GM12878 (cell line): ENCODE measurements at regions not wholly inside any gene's neighbourhood (a gene's known extent, or its start where the extent isn't known, plus 50 kb on each side); places are given as distances from the start of the nearest gene placed in this dataset.

Source experiments
- ATAC-seq: fragments of 200-7000 bp; cut with Tn5 transposase; 3 replicates; pipeline ENCODE4 v1.9.1; 2020; ENCODE audit warnings: mild to moderate bottlenecking, moderate library complexity
- BruUV-seq: library from RNA; stranded (reverse); fragments of 400-500 nt; replicated peaks from 2 replicates; lab custom pipeline; 2021; lab: Mats Ljungman, UMichigan
- CTCF ChIA-PET: fragments of 300-600 bp; sonication (Branson Sonifier 250); formaldehyde crosslinking; extraction: SDS; loops from one replicate; lab custom pipeline; 2021; ENCODE audit warnings: inconsistent platforms; lab: Yijun Ruan, JAX
- POLR2A ChIA-PET: fragments of 350-600 bp; formaldehyde crosslinking; extraction: SDS; loops from one replicate; lab custom pipeline; 2021; ENCODE audit warnings: inconsistent platforms; lab: Charles Lee
- RAD21 ChIA-PET: fragments of 300-600 bp; sonication (Branson Sonifier 250); formaldehyde crosslinking; loops from one replicate; lab custom pipeline; 2023; ENCODE audit warnings: antibody characterized with exemption; ENCODE audit not compliant: unreplicated experiment; lab: Charles Lee
- SMC1A ChIA-PET: fragments of 300-600 bp; sonication (Branson Sonifier 250); formaldehyde crosslinking; loops from one replicate; lab custom pipeline; 2023; ENCODE audit not compliant: unreplicated experiment, uncharacterized antibody; lab: Charles Lee
- DNase-seq: peaks from one replicate; pipeline ENCODE4 v3.0.0-alpha.2; 2011; ENCODE audit warnings: low read depth, low spot score
- FAIRE-seq: peaks from 3 replicates; lab custom pipeline; 2011; peaks lifted over from hg19 to GRCh38; lab: Jason Lieb, UNC
- H2AFZ ChIP-seq: 2 replicates; pipeline ENCODE4 v1.6.0; 2011; ENCODE audit warnings: low read depth, low read length, control low read depth; ENCODE audit not compliant: control insufficient read depth
- H3K27ac ChIP-seq: 2 replicates; pipeline ENCODE4 v1.5.1; 2011; ENCODE audit warnings: control low read depth; ENCODE audit not compliant: control insufficient read depth, insufficient read depth
- H3K27me3 ChIP-seq, 2 experiments: replicated peaks in 1 of 2; 2 replicates each; pipeline versions ENCODE4 v1.6.0 to v1.6.1; 2011; ENCODE audit warnings: low read length in 1 of 2; ENCODE audit not compliant: control insufficient read depth in 2 of 2, insufficient read depth in 2 of 2
- H3K36me3 ChIP-seq, 2 experiments: 2 replicates each; pipeline ENCODE4 v1.5.1; 2011; ENCODE audit warnings: low read length in 1 of 2; ENCODE audit not compliant: control insufficient read depth in 2 of 2, insufficient read depth in 2 of 2
- H3K4me1 ChIP-seq: 2 replicates; pipeline ENCODE4 v1.6.1; 2011; ENCODE audit warnings: mild to moderate bottlenecking, low read length, moderate library complexity, mixed read lengths; ENCODE audit not compliant: control insufficient read depth, insufficient read depth
- H3K4me2 ChIP-seq: 2 replicates; pipeline ENCODE4 v1.6.0; 2011; ENCODE audit warnings: control low read depth; ENCODE audit not compliant: control insufficient read depth, insufficient read depth
- H3K4me3 ChIP-seq: fragments of 200-600 bp; sonication (generic); 2 replicates; pipeline ENCODE4 v1.5.1; 2016
- H3K79me2 ChIP-seq: 2 replicates; pipeline ENCODE4 v1.6.0; 2011; ENCODE audit warnings: low read length; ENCODE audit not compliant: control insufficient read depth, insufficient read depth
- H3K9ac ChIP-seq: 2 replicates; pipeline ENCODE4 v1.8.0; 2011; ENCODE audit warnings: low read length, control low read depth, mixed read lengths; ENCODE audit not compliant: control insufficient read depth, insufficient read depth
- H3K9me3 ChIP-seq: replicated peaks from 3 replicates; pipeline ENCODE4 v1.5.1; 2011; ENCODE audit warnings: mild to moderate bottlenecking, low read length; ENCODE audit not compliant: control insufficient read depth, insufficient read depth
- H4K20me1 ChIP-seq: 2 replicates; pipeline ENCODE4 v1.6.0; 2011; ENCODE audit not compliant: control insufficient read depth, insufficient read depth
- IRF5 ChIP-seq: fragments of 450-650 bp; IDR thresholded peaks from 2 replicates; pipeline ENCODE4 v1.6.1; 2017; ENCODE audit warnings: borderline replicate concordance
- NFXL1 ChIP-seq: fragments of 450-650 bp; IDR thresholded peaks from 2 replicates; pipeline ENCODE4 v1.6.1; 2017; ENCODE audit warnings: antibody characterized with exemption, mild to moderate bottlenecking, borderline replicate concordance
- POLR2AphosphoS5 ChIP-seq: IDR thresholded peaks from 2 replicates; pipeline ENCODE4 v1.6.1; 2011; ENCODE audit warnings: mild to moderate bottlenecking, low read length, inconsistent platforms
- TARDBP ChIP-seq: IDR thresholded peaks from 2 replicates; pipeline ENCODE4 v1.6.1; 2016; ENCODE audit warnings: borderline replicate concordance
- USF1 ChIP-seq: IDR thresholded peaks from 2 replicates; pipeline ENCODE4 v1.6.1; 2011; ENCODE audit warnings: borderline replicate concordance, low read depth, mild to moderate bottlenecking, moderate library complexity, mixed read lengths, low read length; ENCODE audit not compliant: insufficient read depth; ENCODE audit errors: extremely low read length
- ZZZ3 ChIP-seq: IDR thresholded peaks from 2 replicates; pipeline ENCODE4 v1.6.1; 2011; ENCODE audit warnings: low read depth; ENCODE audit not compliant: control insufficient read depth, insufficient read length
- WGBS: methylation state at CpG from one replicate; pipeline ENCODE4 v1.1.6; 2016; ENCODE audit warnings: low lambda C conversion rate; ENCODE audit not compliant: insufficient replicate concordance, insufficient coverage; ENCODE audit errors: missing lambda C conversion rate; 5-methylcytosine and 5-hydroxymethylcytosine counted together
- in situ Hi-C: fragments of 300-500 bp; cut with MboI; formaldehyde crosslinking; loops from 9 replicates; pipeline ENCODE4 v1.14.3; 2018; ENCODE audit warnings: mixed read lengths
- intact Hi-C: fragments of 100-400 bp; cut with micrococcal nuclease; formaldehyde crosslinking; loops from one replicate; pipeline ENCODE4 v1.14.2; 2022; ENCODE audit not compliant: unreplicated experiment

DNA sequence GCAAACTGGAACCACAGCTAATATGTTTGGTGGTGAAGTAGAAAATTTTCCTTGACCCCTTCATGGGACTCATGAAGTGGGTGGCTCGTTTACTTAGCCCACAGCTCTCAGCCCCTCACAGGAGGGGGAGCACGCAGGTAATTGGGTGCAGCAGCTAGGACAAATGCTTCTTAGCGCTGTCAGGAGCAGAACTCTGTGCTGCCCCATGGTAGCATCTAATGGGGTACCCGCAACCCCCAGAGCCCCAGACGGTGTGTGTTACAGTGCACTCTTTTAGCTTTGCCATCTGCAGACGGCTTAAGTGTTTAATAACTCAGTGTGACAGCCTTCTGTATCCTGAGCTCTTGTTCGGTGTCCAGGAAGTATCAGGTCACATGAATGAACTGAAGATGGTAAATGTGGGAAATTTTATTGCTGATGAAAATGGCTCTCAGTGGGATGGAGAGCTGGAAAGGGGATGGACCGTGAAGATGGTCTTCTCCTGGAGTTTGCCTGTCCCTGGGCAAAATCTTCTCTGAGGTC lies 189.6 kb upstream of the ZRANB2 start:
- SMC1A ChIA-PET = no interaction called here
- H4K20me1 ChIP-seq = no peaks in the 10 kb centered on the region

More for the DNA sequence above, 189.6 kb upstream of the ZRANB2 start:
- ChIA-PET POLR2A (no interaction called here), CTCF (no interaction called here), RAD21 (no interaction called here)
- H3K27me3 ChIP-seq = no peaks in the 10 kb centered on the region
- in situ Hi-C loops = no loop called here
- H3K27ac ChIP-seq = no peak overlapping the region
- no peaks in the 10 kb centered on the region for H3K4me1 ChIP-seq
- FAIRE-seq = no peak
- no peak for ATAC-seq
- no peaks in the 10 kb centered on the region for H3K36me3 ChIP-seq
- WGBS = 17% methylated on average over 8 of the region's 8 CpGs
- H3K4me3 ChIP-seq = no peak overlapping the region
- no TSS peak for BruUV-seq
- no peak overlapping the region for H3K9ac ChIP-seq
- DNase-seq = no peak
- H2AFZ ChIP-seq = no peak overlapping the region
- TF ChIP-seq POLR2AphosphoS5 = no peak
- no peak for TF ChIP-seq ZZZ3
- no peak for TF ChIP-seq IRF5
- TF ChIP-seq USF1 = no peak
- TF ChIP-seq NFXL1 = no peak
- TF ChIP-seq TARDBP = no peak
- H3K79me2 ChIP-seq = no peaks in the 10 kb centered on the region
- intact Hi-C loops = no loop called here
- no peaks in the 10 kb centered on the region for H3K9me3 ChIP-seq
- no peak overlapping the region for H3K4me2 ChIP-seq
